IMR-90 (cell line): ENCODE measurements at regions not wholly inside any gene's neighbourhood (a gene's known extent, or its start where the extent isn't known, plus 50 kb on each side); places are given as distances from the start of the nearest gene placed in this dataset.

Source experiments
- ATAC-seq: fragments of 200-7000 bp; cut with Tn5 transposase; 2 replicates; pipeline ENCODE4 v1.9.1; 2020; ENCODE audit warnings: low read depth, mild to moderate bottlenecking, moderate library complexity
- BruUV-seq: library from RNA; stranded (reverse); fragments of 400-500 nt; replicated peaks from 2 replicates; lab custom pipeline; 2021; lab: Mats Ljungman, UMichigan
- CTCF ChIA-PET: fragments of 300-600 bp; formaldehyde crosslinking; extraction: SDS; loops from one replicate; lab custom pipeline; 2021; ENCODE audit warnings: antibody characterized with exemption; lab: Yijun Ruan, JAX
- POLR2A ChIA-PET: fragments of 300-600 bp; sonication (Branson Sonifier 250); formaldehyde crosslinking; loops from one replicate; lab custom pipeline; 2022; ENCODE audit warnings: antibody characterized with exemption; ENCODE audit not compliant: unreplicated experiment; lab: Charles Lee
- DNase-seq: peaks from one replicate; pipeline ENCODE4 v3.0.0; 2013
- H2AFZ ChIP-seq: replicated peaks from 2 replicates; pipeline ENCODE3; 2013; ENCODE audit warnings: low read length, mild to moderate bottlenecking; ENCODE audit not compliant: poor library complexity
- H2AK5ac ChIP-seq: 2 replicates; pipeline ENCODE4 v1.6.1; 2013; ENCODE audit warnings: low read depth, low read length, inconsistent platforms
- H2AK9ac ChIP-seq: replicated peaks from 2 replicates; pipeline ENCODE3; 2013; ENCODE audit warnings: mild to moderate bottlenecking, low read depth, low read length, moderate library complexity; ENCODE audit not compliant: poor library complexity
- H2BK120ac ChIP-seq: 2 replicates; pipeline ENCODE4 v1.6.1; 2013; ENCODE audit warnings: low read depth, low read length, inconsistent platforms
- H2BK15ac ChIP-seq: 3 replicates; pipeline ENCODE4 v1.6.1; 2013; ENCODE audit warnings: low read depth, low read length, inconsistent platforms
- H2BK20ac ChIP-seq: 2 replicates; pipeline ENCODE4 v1.6.1; 2013; ENCODE audit warnings: low read depth, mild to moderate bottlenecking, inconsistent platforms, low read length, moderate library complexity
- H2BK5ac ChIP-seq: 2 replicates; pipeline ENCODE4 v1.6.1; 2013; ENCODE audit warnings: mild to moderate bottlenecking, low read depth, low read length, inconsistent platforms; ENCODE audit not compliant: poor library complexity, severe bottlenecking
- H3K14ac ChIP-seq: replicated peaks from 2 replicates; pipeline ENCODE4 v1.6.1; 2013; ENCODE audit warnings: low read depth, low read length, inconsistent platforms
- H3K18ac ChIP-seq: 2 replicates; pipeline ENCODE4 v1.6.1; 2013; ENCODE audit warnings: low read depth, low read length, control low read depth
- H3K23ac ChIP-seq: 2 replicates; pipeline ENCODE4 v1.6.1; 2013; ENCODE audit warnings: low read depth, low read length, inconsistent platforms
- H3K27ac ChIP-seq: 2 replicates; pipeline ENCODE4 v1.5.1; 2013; ENCODE audit warnings: mild to moderate bottlenecking, control low read depth, low read length; ENCODE audit not compliant: insufficient read depth
- H3K27me3 ChIP-seq: 2 replicates; pipeline ENCODE4 v1.6.1; 2013; ENCODE audit warnings: low read length; ENCODE audit not compliant: control insufficient read depth, insufficient read depth
- H3K36me3 ChIP-seq: 2 replicates; pipeline ENCODE4 v1.6.1; 2013; ENCODE audit warnings: low read length, mixed read lengths; ENCODE audit not compliant: control insufficient read depth, insufficient read depth
- H3K4ac ChIP-seq: 2 replicates; pipeline ENCODE4 v1.6.1; 2013; ENCODE audit warnings: low read depth, low read length, inconsistent platforms
- H3K4me1 ChIP-seq: 2 replicates; pipeline ENCODE4 v1.6.1; 2013; ENCODE audit warnings: low read length, mixed read lengths; ENCODE audit not compliant: control insufficient read depth, insufficient read depth
- H3K4me2 ChIP-seq: 2 replicates; pipeline ENCODE4 v1.6.1; 2013; ENCODE audit warnings: low read depth, mild to moderate bottlenecking, control low read depth, low read length, moderate library complexity
- H3K4me3 ChIP-seq: 2 replicates; pipeline ENCODE4 v1.5.1; 2013; ENCODE audit warnings: low read depth, mild to moderate bottlenecking, control low read depth, low read length, moderate library complexity; ENCODE audit not compliant: insufficient read depth
- H3K56ac ChIP-seq: 2 replicates; pipeline ENCODE4 v1.6.1; 2013; ENCODE audit warnings: low read length, inconsistent platforms; ENCODE audit not compliant: insufficient read depth; ENCODE audit errors: extremely low read depth
- H3K79me1 ChIP-seq, 2 experiments: 2 replicates each; pipeline ENCODE4 v1.6.1; 2013; ENCODE audit warnings: low read length in 2 of 2, inconsistent platforms in 1 of 2, low read depth in 1 of 2
- H3K9ac ChIP-seq: 2 replicates; pipeline ENCODE4 v1.6.1; 2013; ENCODE audit warnings: low read depth, low read length, control low read depth
- H3K9me1 ChIP-seq: 2 replicates; pipeline ENCODE4 v1.6.1; 2013; ENCODE audit warnings: low read length, inconsistent platforms; ENCODE audit not compliant: insufficient read depth
- H3K9me3 ChIP-seq: 2 replicates; pipeline ENCODE4 v1.6.1; 2013; ENCODE audit warnings: low read length; ENCODE audit not compliant: control insufficient read depth, insufficient read depth
- H4K20me1 ChIP-seq: 2 replicates; pipeline ENCODE4 v1.6.1; 2013; ENCODE audit warnings: low read length, inconsistent platforms; ENCODE audit not compliant: insufficient read depth
- H4K5ac ChIP-seq: 2 replicates; pipeline ENCODE4 v1.6.1; 2013; ENCODE audit warnings: mild to moderate bottlenecking, low read depth, low read length, control low read depth
- H4K8ac ChIP-seq, 2 experiments: 2 replicates each; pipeline ENCODE4 v1.6.1; 2013; ENCODE audit warnings: low read depth in 2 of 2, low read length in 2 of 2, control low read depth in 1 of 2, inconsistent platforms in 1 of 2
- H4K91ac ChIP-seq: 2 replicates; pipeline ENCODE4 v1.6.1; 2013; ENCODE audit warnings: low read depth, low read length, inconsistent platforms; ENCODE audit not compliant: insufficient read depth
- BHLHE40 ChIP-seq: fragments of 150-350 bp; IDR thresholded peaks from 2 replicates; pipeline ENCODE4 v1.6.1; 2016; ENCODE audit warnings: mild to moderate bottlenecking, low read depth, low read length
- CEBPB ChIP-seq: IDR thresholded peaks from 2 replicates; pipeline ENCODE4 v1.6.1; 2012; ENCODE audit warnings: low read depth, low read length, improper control_type of control experiment
- CHD1 ChIP-seq: IDR thresholded peaks from 2 replicates; pipeline ENCODE4 v1.6.1; 2012; ENCODE audit warnings: low read depth, low read length, improper control_type of control experiment
- CTCF ChIP-seq: conservative IDR thresholded peaks from 2 replicates; pipeline ENCODE4 v1.5.1; 2012; ENCODE audit warnings: mild to moderate bottlenecking, low read depth, low read length, improper control_type of control experiment
- ELK1 ChIP-seq: fragments of 150-350 bp; IDR thresholded peaks from 2 replicates; pipeline ENCODE4 v1.6.1; 2016; ENCODE audit warnings: low read depth, mild to moderate bottlenecking, low read length, moderate library complexity, borderline replicate concordance
- FOS ChIP-seq: fragments of 150-350 bp; IDR thresholded peaks from 2 replicates; pipeline ENCODE4 v1.6.1; 2016; ENCODE audit warnings: low read depth, low read length
- MAZ ChIP-seq: IDR thresholded peaks from 2 replicates; pipeline ENCODE4 v1.6.1; 2012; ENCODE audit warnings: low read depth, mild to moderate bottlenecking, low read length, improper control_type of control experiment, moderate library complexity, borderline replicate concordance
- MXI1 ChIP-seq: IDR thresholded peaks from 2 replicates; pipeline ENCODE4 v1.6.1; 2012; ENCODE audit warnings: low read depth, mild to moderate bottlenecking, low read length, moderate library complexity, borderline replicate concordance
- NFE2L2 ChIP-seq: fragments of 150-350 bp; IDR thresholded peaks from 2 replicates; pipeline ENCODE4 v1.6.1; 2016; ENCODE audit warnings: low read depth, mild to moderate bottlenecking, low read length
- POLR2A ChIP-seq: IDR thresholded peaks from 2 replicates; pipeline ENCODE4 v1.6.1; 2012; ENCODE audit warnings: mild to moderate bottlenecking, low read depth, low read length
- RAD21 ChIP-seq: IDR thresholded peaks from 2 replicates; pipeline ENCODE4 v1.6.1; 2012; ENCODE audit warnings: low read length, improper control_type of control experiment
- RFX5 ChIP-seq: IDR thresholded peaks from 2 replicates; pipeline ENCODE4 v1.8.0; 2012; ENCODE audit warnings: low read depth, mild to moderate bottlenecking, low read length, moderate library complexity
- SMC3 ChIP-seq: fragments of 150-350 bp; IDR thresholded peaks from 2 replicates; pipeline ENCODE4 v1.6.1; 2016; ENCODE audit warnings: low read depth, mild to moderate bottlenecking, antibody characterized with exemption, low read length, moderate library complexity
- WGBS, 2 experiments: methylation state at CpG; one replicate each; pipeline versions ENCODE4 v1.1.5 to v1.1.7; 2013; ENCODE audit warnings: missing lambda C conversion rate in 2 of 2; ENCODE audit not compliant: insufficient read length in 1 of 2; ENCODE audit errors: extremely low coverage in 2 of 2; 5-methylcytosine and 5-hydroxymethylcytosine counted together
- dilution Hi-C: fragments of 300-500 bp; cut with HindIII; formaldehyde crosslinking; loops from one replicate; pipeline ENCODE4 v1.14.3; 2018; ENCODE audit warnings: low sequenced_read_pairs; ENCODE audit not compliant: unreplicated experiment
- in situ Hi-C: fragments of 300-500 bp; cut with MboI; formaldehyde crosslinking; loops from 3 replicates; pipeline ENCODE4 v1.14.3; 2019; ENCODE audit warnings: low sequenced_read_pairs, inconsistent platforms, mixed read lengths
- intact Hi-C: fragments of 100-400 bp; cut with micrococcal nuclease; formaldehyde crosslinking; loops from 2 replicates; pipeline ENCODE4 v1.10.0; 2022
- TF ChIP-seq, protein P1 (sequence below): fragments of 150-350 bp; IDR thresholded peaks from 2 replicates; pipeline ENCODE4 v1.6.1; 2017; ENCODE audit warnings: mild to moderate bottlenecking, antibody characterized with exemption, low read length, low read depth

DNA sequence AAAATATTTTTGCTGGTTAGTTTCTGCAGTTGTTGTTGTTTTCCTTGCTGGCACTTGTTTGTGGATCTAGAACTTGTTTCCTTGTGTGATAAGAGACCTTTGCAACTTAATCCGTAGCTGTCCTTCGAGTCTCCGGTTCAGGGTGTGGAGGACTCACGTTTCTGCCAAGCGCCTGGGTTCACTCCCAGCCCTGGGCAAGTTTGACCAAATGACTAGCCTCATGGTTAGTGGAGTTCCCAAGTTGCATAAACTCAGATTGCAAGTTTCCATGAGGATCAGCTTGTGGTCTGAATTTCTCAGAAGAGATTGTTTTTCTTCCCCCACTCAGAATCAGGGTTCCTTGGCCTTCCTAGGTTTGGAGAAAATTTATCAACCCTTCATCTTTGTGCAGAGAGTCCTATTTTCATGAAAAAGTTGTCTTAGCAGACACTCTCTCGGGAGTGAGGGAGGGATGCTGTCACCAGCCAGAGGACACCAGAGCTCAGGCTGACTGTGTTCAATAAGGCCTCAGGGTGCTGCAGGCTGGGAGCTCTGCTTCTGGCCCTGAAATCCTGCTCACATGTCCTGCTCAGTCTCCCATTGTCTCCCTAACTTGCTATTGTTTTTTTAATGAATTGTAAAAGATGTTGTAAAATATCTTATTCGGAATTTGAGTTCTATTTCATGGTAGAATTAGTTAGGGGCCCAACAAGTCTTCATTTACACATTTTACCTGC, 377.7 kb upstream of the KLF6 start:
- H4K91ac ChIP-seq, result no peak overlapping the region
- CTCF ChIA-PET, result no interaction called here

More for the DNA sequence above, 377.7 kb upstream of the KLF6 start:
- Histone ChIP-seq H3K56ac (no peak overlapping the region), H2AFZ (no peak overlapping the region), H3K4me2 (no peak overlapping the region), H4K20me1 (no peaks in the 10 kb centered on the region), H2BK20ac (no peak overlapping the region), H2BK120ac (no peak overlapping the region), H3K4ac (no peak overlapping the region), H4K8ac (no peak overlapping the region), H3K18ac (no peak overlapping the region), H2AK5ac (no peak overlapping the region), H3K4me1 (no peaks in the 10 kb centered on the region), H3K9ac (no peak overlapping the region), H3K27ac (no peak overlapping the region), H4K5ac (no peak overlapping the region), H3K14ac (no peak overlapping the region; the same call in 1 of the 2 replicates), H2BK15ac (no peak overlapping the region), H3K9me1 (no peaks in the 10 kb centered on the region), H3K27me3 (no peaks in the 10 kb centered on the region), H3K9me3 (no peaks in the 10 kb centered on the region), H3K79me1 (no peaks in the 10 kb centered on the region), H3K23ac (no peak overlapping the region), H2BK5ac (no peak overlapping the region), H3K4me3 (no peak overlapping the region), H2AK9ac (no peak overlapping the region), H3K36me3 (no peaks in the 10 kb centered on the region)
- no CpG with 5 or more reads among the region's 7 CpGs for WGBS, 2 experiments
- POLR2A ChIA-PET, result no interaction called here
- intact Hi-C loops, result no loop called here
- DNase-seq (no peak), ATAC-seq (no peak)
- dilution Hi-C loops, result no loop called here
- TF ChIP-seq FOS (no peak), SMC3 (no peak), BHLHE40 (no peak), CEBPB (no peak), ELK1 (no peak), RAD21 (no peak), NFE2L2 (no peak), POLR2A (no peak), RFX5 (no peak), MXI1 (no peak), CHD1 (no peak), MAZ (no peak), CTCF (no peak)
- TF ChIP-seq, protein P1, sequence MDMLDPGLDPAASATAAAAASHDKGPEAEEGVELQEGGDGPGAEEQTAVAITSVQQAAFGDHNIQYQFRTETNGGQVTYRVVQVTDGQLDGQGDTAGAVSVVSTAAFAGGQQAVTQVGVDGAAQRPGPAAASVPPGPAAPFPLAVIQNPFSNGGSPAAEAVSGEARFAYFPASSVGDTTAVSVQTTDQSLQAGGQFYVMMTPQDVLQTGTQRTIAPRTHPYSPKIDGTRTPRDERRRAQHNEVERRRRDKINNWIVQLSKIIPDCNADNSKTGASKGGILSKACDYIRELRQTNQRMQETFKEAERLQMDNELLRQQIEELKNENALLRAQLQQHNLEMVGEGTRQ, result no peak
- in situ Hi-C loops, result no loop called here
- no TSS peak for BruUV-seq
